Effector memory CD8-positive, alpha-beta T cell (primary cell): ENCODE measurements at regions not wholly inside any gene's neighbourhood (a gene's known extent, or its start where the extent isn't known, plus 50 kb on each side); places are given as distances from the start of the nearest gene placed in this dataset.

ENCODE experiments used
- ATAC-seq: fragments of 150-1000 bp; cut with Tn5 transposase; replicated peaks from 2 replicates; pipeline ENCODE4 v1.10.0; 2021; ENCODE audit warnings: mild to moderate bottlenecking, moderate library complexity
- DNase-seq, 3 experiments: peaks; one replicate each; pipeline ENCODE4 v3.0.0; 2021
- H3K27ac Mint-ChIP-seq, 2 donors: one replicate each; pipeline ENCODE4 v1.8.0; 2022; ENCODE audit warnings: mild to moderate bottlenecking in 2 of 2, mixed read lengths in 2 of 2, moderate library complexity in 2 of 2
- H3K27me3 Mint-ChIP-seq, 2 donors: one replicate each; pipeline ENCODE4 v1.8.0; 2022; ENCODE audit warnings: mixed read lengths in 2 of 2
- H3K36me3 Mint-ChIP-seq: one replicate; pipeline ENCODE4 v1.8.0; 2022; ENCODE audit warnings: mild to moderate bottlenecking, moderate library complexity, mixed read lengths; ENCODE audit not compliant: insufficient read depth
- H3K4me1 Mint-ChIP-seq, 2 donors: one replicate each; pipeline ENCODE4 v1.8.0; 2022; ENCODE audit warnings: low read depth in 2 of 2, mixed read lengths in 2 of 2
- H3K4me3 Mint-ChIP-seq, 2 donors: one replicate each; pipeline ENCODE4 v1.8.0; 2022; ENCODE audit warnings: mild to moderate bottlenecking in 2 of 2, mixed read lengths in 2 of 2, moderate library complexity in 2 of 2
- H3K9me3 Mint-ChIP-seq, 2 donors: one replicate each; pipeline ENCODE4 v1.8.0; 2022; ENCODE audit warnings: mixed read lengths in 2 of 2

GRCh38 chr5:104800440-104801048, 1238.0 kb upstream of the NUDT12 start:
- no peak for DNase-seq
- Mint-ChIP-seq H3K27ac (no peak overlapping the region), H3K4me1 (no peaks in the 10 kb centered on the region), H3K27me3 (no peaks in the 10 kb centered on the region), H3K9me3 (peaks cover 8 to 13% of the 10 kb centered on the region in 2 donors), H3K4me3 (no peak overlapping the region), H3K36me3 (no peaks in the 10 kb centered on the region)
- ATAC-seq: no peak

DNA sequence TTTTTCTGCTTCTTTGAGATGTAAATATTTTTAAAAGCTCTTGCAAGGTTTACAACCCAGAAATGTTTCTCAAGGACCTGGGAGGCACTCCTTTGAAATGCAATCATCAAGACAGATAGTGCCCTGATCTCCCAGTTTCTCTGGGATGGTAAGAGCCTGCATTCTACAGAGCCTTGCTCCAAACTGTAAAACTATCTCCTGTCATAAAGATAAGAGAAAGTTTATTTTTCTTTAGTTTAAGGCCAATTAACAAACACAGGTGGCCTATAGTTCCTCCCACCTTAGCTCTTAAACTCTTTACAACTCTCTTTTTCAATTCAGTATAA, 1231.1 kb upstream of the NUDT12 start:
- Mint-ChIP-seq H3K4me3 (no peak overlapping the region), H3K9me3 (no peaks in the 10 kb centered on the region), H3K36me3 (no peaks in the 10 kb centered on the region), H3K27ac (no peak overlapping the region), H3K4me1 (no peaks in the 10 kb centered on the region), H3K27me3 (no peaks in the 10 kb centered on the region)
- ATAC-seq: no peak
- DNase-seq: no peak

- Mint-ChIP-seq H3K27ac (no peak overlapping the region), H3K27me3 (no peaks in the 10 kb centered on the region), H3K36me3 (no peaks in the 10 kb centered on the region), H3K4me1 (no peaks in the 10 kb centered on the region), H3K4me3 (no peak overlapping the region), H3K9me3 (no peaks in the 10 kb centered on the region)
- DNase-seq (no peak), ATAC-seq (no peak)
These were observed 1230.6 kb upstream of the NUDT12 start for GRCh38 chr5:104793031-104793754.

DNA sequence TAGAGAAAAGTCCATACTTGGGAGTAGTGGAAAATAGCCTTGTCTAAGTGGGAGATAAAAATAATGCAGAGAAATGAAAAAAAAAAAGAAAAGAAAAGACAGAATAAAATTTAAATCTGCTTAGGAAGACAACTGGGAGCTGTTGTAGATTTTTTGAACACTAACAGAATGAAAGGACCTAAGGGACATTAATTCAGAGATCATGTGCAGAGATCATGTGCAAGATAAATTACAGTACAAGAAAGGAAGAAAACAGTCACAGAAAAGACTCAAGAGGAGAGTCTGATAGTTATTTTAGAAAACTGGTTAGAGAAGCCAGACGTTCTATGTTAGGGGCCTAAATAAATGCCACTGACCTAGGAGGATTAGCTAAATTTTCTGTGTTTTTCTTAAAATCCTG, 1226.8 kb upstream of the NUDT12 start:
- Mint-ChIP-seq H3K27me3 (no peaks in the 10 kb centered on the region), H3K4me1 (no peaks in the 10 kb centered on the region), H3K36me3 (no peaks in the 10 kb centered on the region), H3K9me3 (peaks cover 0 to 5% of the 10 kb centered on the region in 2 donors), H3K4me3 (no peak overlapping the region), H3K27ac (no peak overlapping the region)
- DNase-seq: no peak
- ATAC-seq: no peak

- no peak overlapping the region for H3K27ac Mint-ChIP-seq
- no peaks in the 10 kb centered on the region for H3K27me3 Mint-ChIP-seq
- DNase-seq: no peak
- H3K9me3 Mint-ChIP-seq: peaks cover 5 to 7% of the 10 kb centered on the region in 2 donors
- ATAC-seq: no peak
- H3K4me3 Mint-ChIP-seq: no peak overlapping the region
- no peaks in the 10 kb centered on the region for H3K4me1 Mint-ChIP-seq
- no peaks in the 10 kb centered on the region for H3K36me3 Mint-ChIP-seq
These were observed 1222.5 kb upstream of the NUDT12 start for GRCh38 chr5:104785097-104785496.

DNA sequence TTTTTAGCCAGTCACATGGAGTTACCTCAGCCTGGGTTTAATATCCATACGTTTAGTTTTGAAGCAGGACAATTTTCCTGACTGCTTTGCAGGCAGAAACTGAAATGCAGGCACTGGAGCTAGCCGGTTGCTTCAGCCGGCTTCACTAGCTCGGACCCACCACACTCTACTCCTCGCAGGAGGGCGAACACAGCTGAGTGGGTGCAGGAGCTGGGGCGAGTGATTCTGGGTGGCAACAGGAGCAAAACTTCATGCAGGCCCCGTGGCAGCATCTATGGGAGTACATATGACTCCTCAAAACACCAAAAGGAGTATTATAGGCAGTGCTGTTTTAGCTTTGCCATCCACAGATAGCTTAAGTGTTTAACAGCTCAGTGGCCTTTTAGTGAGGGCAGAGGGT, 1211.8 kb upstream of the NUDT12 start:
- peaks cover 0 to 2% of the 10 kb centered on the region in 2 donors for H3K9me3 Mint-ChIP-seq
- H3K27me3 Mint-ChIP-seq: no peaks in the 10 kb centered on the region
- no peaks in the 10 kb centered on the region for H3K36me3 Mint-ChIP-seq
- H3K4me3 Mint-ChIP-seq: no peak overlapping the region
- no peaks in the 10 kb centered on the region for H3K4me1 Mint-ChIP-seq
- no peak overlapping the region for H3K27ac Mint-ChIP-seq
- ATAC-seq (no peak), DNase-seq (no peak)

- DNase-seq (no peak), ATAC-seq (no peak)
- Mint-ChIP-seq H3K27me3 (no peaks in the 10 kb centered on the region), H3K4me3 (no peak overlapping the region), H3K9me3 (peaks cover 0 to 3% of the 10 kb centered on the region in 2 donors), H3K36me3 (no peaks in the 10 kb centered on the region), H3K4me1 (no peaks in the 10 kb centered on the region), H3K27ac (no peak overlapping the region)
These were observed 1201.6 kb upstream of the NUDT12 start for GRCh38 chr5:104764197-104764596.

DNA sequence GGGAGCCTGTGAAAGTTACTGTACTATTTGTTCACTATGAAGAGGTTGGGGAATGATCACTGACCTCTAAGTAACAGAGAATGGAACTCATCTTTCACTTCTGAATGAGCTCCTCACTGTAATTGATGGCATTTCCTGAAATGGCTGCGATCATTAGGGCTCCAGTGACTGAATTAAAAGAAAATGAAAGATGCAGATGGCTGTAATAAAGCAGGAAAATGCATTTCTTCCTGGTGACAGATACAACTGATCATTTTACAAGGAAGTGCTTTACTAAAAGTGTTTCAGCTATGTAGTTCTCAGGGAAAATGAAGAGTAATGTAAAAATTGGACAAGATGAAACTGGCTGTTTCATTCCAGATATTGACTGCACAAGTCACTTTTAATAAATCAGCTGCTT, 1200.6 kb upstream of the NUDT12 start:
- no peaks in the 10 kb centered on the region for H3K36me3 Mint-ChIP-seq
- DNase-seq (no peak), ATAC-seq (no peak)
- peaks cover 0 to 6% of the 10 kb centered on the region in 2 donors for H3K9me3 Mint-ChIP-seq
- H3K27ac Mint-ChIP-seq: no peak overlapping the region
- H3K4me1 Mint-ChIP-seq: no peaks in the 10 kb centered on the region
- no peaks in the 10 kb centered on the region for H3K27me3 Mint-ChIP-seq
- H3K4me3 Mint-ChIP-seq: no peak overlapping the region

DNA sequence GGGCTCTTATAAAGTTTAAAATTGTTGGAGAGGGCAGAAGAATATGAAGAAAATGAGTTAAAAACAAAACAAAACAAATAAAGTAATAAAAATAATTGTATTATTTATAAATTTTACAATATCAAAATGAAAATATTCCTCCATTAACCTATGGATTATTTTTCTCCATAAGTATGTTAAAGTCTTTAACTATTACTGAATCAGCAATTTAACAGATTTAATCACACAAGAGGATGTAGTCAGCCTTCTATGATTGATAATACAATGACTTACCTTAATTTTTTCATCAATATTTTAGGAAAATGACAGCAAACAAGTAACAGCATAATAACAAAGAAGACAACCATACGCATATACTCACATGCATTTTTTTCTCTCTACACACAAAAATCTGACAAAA, 1195.3 kb upstream of the NUDT12 start:
- no peak overlapping the region for H3K4me3 Mint-ChIP-seq
- no peaks in the 10 kb centered on the region for H3K36me3 Mint-ChIP-seq
- H3K27me3 Mint-ChIP-seq: no peaks in the 10 kb centered on the region
- H3K9me3 Mint-ChIP-seq: peaks cover 1 to 13% of the 10 kb centered on the region in 2 donors
- H3K27ac Mint-ChIP-seq: no peak overlapping the region
- DNase-seq (no peak), ATAC-seq (no peak)
- H3K4me1 Mint-ChIP-seq: no peaks in the 10 kb centered on the region

DNA sequence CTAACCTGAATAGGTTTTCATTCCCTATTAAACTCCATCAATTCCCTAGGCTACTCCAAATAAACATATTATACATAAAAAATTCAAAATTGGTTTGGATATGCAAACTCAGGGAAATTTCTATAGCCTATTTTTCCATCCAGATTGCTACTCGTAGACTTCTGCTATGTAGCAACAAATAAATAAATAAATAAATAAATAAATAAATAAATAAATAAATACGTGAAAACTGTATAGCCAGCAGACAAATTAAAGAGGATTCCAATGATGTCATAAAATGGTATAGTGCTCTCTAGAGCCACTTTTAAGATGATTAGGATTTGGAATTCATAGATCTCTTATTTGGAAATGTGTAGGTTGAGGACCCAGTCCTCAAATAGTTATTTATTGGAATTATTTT, 1193.2 kb upstream of the NUDT12 start:
- no peak for ATAC-seq
- Mint-ChIP-seq H3K36me3 (no peaks in the 10 kb centered on the region), H3K4me3 (no peak overlapping the region), H3K4me1 (no peaks in the 10 kb centered on the region), H3K27ac (no peak overlapping the region), H3K27me3 (no peaks in the 10 kb centered on the region), H3K9me3 (peaks cover 7 to 17% of the 10 kb centered on the region in 2 donors)
- DNase-seq: no peak

DNA sequence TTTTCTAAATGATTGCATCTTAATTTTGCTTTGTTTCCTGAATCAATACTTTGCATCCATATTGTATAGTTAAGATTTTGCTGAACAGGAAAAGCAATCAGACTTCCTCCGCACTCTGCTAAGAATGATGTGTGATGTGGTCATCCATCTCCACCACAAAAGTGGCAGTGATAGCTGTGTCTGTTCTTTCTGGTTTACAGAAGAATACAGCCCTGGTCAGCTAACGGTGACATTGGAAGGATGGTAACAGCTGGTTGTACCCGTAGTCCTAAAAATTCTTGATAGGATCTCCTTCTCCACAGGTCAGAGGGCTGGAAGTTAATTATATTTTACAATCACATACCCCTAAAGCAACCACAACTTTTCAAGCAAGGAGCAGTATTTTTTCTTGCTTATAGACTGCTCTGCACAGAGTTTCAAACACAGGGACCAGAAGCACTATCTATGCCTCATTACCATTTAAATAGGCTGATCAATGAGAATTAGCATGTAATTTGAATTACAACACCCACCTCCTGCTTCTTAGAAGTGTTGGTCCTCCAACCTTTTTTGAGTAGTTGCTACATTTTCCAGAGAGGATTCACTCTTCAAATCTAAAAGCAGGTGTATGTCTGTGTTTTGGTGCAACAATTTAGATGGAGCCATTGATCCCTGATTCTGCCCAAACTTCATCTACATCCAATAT, 1191.9 kb upstream of the NUDT12 start:
- H3K27ac Mint-ChIP-seq: no peak overlapping the region

GRCh38 chr5:104751969-104752368, 1189.4 kb upstream of the NUDT12 start:
- Mint-ChIP-seq H3K4me1 (no peaks in the 10 kb centered on the region), H3K27ac (no peak overlapping the region), H3K9me3 (peaks cover 12 to 16% of the 10 kb centered on the region in 2 donors), H3K4me3 (no peak overlapping the region), H3K27me3 (no peaks in the 10 kb centered on the region), H3K36me3 (no peaks in the 10 kb centered on the region)
- no peak for ATAC-seq
- no peak for DNase-seq

More for the DNA sequence above, 1191.9 kb upstream of the NUDT12 start:
- Mint-ChIP-seq H3K27me3 (no peaks in the 10 kb centered on the region), H3K4me1 (no peaks in the 10 kb centered on the region), H3K36me3 (no peaks in the 10 kb centered on the region), H3K9me3 (peaks cover 7 to 14% of the 10 kb centered on the region in 2 donors), H3K4me3 (no peak overlapping the region)
- DNase-seq (no peak), ATAC-seq (no peak)

DNA sequence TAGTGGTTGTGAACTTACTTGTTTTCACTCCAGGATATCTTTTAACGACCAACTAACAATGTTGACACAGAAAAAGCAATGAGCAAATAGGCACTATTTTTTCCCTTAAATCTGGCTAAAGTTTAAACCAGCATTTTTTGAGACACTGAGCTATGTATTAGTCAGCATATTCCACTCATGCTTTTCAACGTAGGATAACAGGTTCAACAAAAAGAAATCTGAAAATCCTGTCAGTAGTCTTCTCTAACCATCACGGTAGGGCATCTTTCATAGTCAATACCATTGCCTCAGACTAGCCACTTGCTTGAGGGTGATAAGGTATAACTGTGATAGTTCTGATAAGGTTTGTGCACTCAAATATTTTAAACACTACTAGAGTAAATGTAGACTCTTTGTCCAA, 1177.3 kb upstream of the NUDT12 start:
- Mint-ChIP-seq H3K9me3 (peaks cover 13 to 36% of the 10 kb centered on the region in 2 donors), H3K36me3 (no peaks in the 10 kb centered on the region), H3K4me1 (no peaks in the 10 kb centered on the region), H3K27ac (no peak overlapping the region), H3K27me3 (no peaks in the 10 kb centered on the region), H3K4me3 (no peak overlapping the region)
- DNase-seq (no peak), ATAC-seq (no peak)

DNA sequence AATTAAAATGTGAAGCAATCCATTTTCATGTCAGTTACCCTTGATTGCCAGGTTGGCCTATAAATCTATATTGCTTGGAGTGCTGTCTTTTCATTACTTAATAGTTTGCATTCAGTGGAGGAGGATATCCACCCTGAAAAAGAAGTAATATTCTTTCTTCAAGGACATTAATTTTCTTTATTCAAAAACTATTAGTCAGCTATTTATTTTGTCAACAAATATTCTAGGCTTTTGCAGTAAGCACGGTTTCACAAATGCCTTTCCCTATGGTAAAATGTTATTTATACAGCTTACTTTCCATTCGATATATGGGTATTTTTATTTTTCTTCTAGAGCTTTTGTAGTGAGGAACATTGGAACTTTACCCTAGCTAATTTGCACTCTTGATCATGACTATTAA, 1176.9 kb upstream of the NUDT12 start:
- Mint-ChIP-seq H3K36me3 (no peaks in the 10 kb centered on the region), H3K27me3 (no peaks in the 10 kb centered on the region), H3K4me3 (no peak overlapping the region), H3K4me1 (no peaks in the 10 kb centered on the region), H3K9me3 (peaks cover 11 to 32% of the 10 kb centered on the region in 2 donors), H3K27ac (no peak overlapping the region)
- DNase-seq (no peak), ATAC-seq (no peak)
